ENCODE measurements at regions not wholly inside any gene's neighbourhood (a gene's known extent, or its start where the extent isn't known, plus 50 kb on each side); places are given as distances from the start of the nearest gene placed in this dataset.

DNA sequence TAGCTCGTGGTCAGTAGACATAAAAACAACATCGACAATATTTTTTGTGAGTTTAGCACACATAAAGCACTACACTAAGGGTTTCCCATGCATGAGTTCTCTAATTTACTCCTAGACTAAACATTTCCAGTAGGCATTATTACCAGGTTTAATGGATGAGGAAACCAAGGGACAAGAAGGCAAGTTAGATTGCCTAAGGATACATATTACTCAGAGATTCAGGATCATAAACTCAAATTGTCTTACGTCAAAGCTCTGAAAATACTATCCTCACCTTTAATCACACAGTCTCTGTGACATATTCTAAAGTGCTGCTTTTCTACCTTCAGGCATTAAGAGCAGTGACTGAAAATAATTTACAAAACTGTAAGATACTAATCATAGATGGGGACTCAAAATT, 655.3 kb downstream of the SLC16A7 start:
- DNase-seq (ENCODE audit: low read depth in 2 of 2), result no peak

- DNase-seq (ENCODE audit: low read depth in 2 of 2), result no peak
These were observed 656.7 kb downstream of the SLC16A7 start for GRCh38 chr12:60252359-60253096.

DNA sequence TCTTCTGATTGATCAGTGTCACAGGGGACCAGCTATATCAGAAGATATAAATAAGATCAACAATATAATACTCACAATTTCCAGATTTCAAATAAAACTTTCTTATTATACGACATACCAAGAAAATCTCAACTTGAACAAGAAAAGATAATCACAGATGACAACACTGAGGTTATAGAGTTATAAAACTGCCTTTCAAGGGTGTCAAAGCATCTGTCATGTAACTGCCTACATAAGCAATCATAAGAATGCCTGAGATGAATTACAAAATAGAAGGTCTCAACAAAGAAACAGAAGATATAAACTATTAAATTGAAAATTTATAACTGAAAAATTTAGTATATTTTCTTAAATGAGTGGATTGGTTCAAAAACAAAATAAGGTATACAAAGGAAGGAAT, 659.2 kb downstream of the SLC16A7 start:
- DNase-seq (ENCODE audit: low read depth in 2 of 2), result no peak

- no peak for DNase-seq (ENCODE audit: low read depth in 2 of 2)
These were observed 661.2 kb downstream of the SLC16A7 start for GRCh38 chr12:60257063-60257462.

DNA sequence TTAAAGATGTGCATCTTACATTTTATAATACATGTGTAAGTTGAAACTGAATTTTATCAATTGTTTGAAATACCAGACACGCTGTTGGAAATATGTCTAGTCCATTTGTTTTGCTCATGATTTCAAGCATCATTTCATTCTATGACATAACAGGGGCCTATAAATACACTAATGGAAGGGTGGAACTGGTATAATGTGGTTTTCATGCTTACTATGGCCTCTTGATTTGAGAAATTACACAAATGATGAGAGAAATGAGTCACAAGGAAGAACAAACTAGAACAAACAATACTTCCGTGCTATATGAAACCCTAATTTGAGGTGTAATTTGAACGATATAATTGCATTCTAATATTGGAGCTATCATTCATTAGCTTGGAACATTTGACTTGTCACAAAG, 663.4 kb downstream of the SLC16A7 start:
- DNase-seq (ENCODE audit: low read depth in 2 of 2), result no peak

- no peak for DNase-seq (ENCODE audit: low read depth in 2 of 2)
These were observed 666.5 kb downstream of the SLC16A7 start for GRCh38 chr12:60262378-60262777.

DNA sequence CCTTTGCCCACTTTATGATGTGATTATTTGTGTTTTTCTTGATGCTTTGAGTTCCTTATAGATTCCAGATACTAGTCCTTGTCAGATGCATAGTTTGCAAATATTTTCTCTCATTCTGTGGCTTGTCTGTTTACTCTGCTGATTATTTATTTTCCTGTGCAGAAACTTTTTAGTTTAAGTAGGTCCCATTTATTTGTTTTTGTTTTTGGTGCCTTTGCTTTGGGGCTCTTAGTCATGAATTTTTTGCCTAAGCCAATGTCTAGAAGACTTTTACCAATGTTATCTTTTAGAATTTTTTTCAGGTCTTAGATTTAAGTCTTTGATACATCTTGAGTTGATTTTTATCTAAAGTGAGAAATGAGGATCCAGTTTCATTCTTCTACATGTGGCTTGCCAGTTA, 667.3 kb downstream of the SLC16A7 start:
- no peak for DNase-seq (ENCODE audit: low read depth in 2 of 2)

- no peak for DNase-seq (ENCODE audit: low read depth in 2 of 2)
These were observed 668.1 kb downstream of the SLC16A7 start for GRCh38 chr12:60263836-60264493.

- no peak for DNase-seq (ENCODE audit: low read depth in 2 of 2)
These were observed 669.9 kb downstream of the SLC16A7 start for GRCh38 chr12:60265741-60266140.

- no peak for DNase-seq (ENCODE audit: low read depth in 2 of 2)
These were observed 670.6 kb downstream of the SLC16A7 start for GRCh38 chr12:60266381-60266852.

- DNase-seq (ENCODE audit: low read depth in 2 of 2), result no peak
These were observed 673.9 kb downstream of the SLC16A7 start for GRCh38 chr12:60269611-60270269.

DNA sequence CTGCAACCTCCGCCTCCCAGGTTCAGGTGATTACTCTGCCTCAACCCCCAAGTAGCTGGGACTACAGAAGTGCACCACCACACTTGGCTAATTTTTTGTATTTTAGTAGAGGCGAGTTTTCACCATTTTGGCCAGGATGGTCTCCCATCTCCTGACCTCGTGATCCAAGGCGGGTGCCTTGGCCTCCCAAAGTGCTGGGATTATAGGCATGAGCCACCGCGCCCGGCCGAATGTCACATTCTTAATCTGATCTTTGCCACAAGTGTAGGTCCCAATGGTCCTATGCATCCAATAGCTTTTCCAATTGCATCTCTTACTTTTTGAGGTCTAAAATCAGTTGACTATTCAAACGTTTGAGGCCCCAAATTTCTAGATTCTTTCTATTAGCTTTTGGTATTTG, 676.0 kb downstream of the SLC16A7 start:
- DNase-seq (ENCODE audit: low read depth in 2 of 2), result no peak

GRCh38 chr12:60278209-60278608, 682.4 kb downstream of the SLC16A7 start:
- DNase-seq (ENCODE audit: low read depth in 2 of 2), result no peak

DNA sequence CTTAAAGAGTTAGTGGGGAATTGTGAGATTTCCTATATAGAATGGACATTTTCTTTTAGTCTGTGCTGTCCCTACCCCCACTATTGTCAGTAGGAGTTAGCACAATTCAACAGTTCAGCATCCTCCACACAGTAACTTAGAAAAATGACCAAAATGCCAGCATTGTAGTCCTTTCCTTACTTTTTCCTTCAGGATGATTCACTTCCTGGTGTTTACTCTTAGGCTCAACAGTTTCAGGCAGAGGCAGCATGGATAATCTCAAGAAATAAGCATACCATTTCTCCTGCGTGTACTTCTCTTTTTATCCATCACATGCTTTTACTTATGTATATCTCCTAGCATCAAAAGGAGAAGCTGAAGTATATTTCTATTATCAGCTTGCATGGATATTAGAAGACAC, 683.4 kb downstream of the SLC16A7 start:
- no peak for DNase-seq (ENCODE audit: low read depth in 2 of 2)

DNA sequence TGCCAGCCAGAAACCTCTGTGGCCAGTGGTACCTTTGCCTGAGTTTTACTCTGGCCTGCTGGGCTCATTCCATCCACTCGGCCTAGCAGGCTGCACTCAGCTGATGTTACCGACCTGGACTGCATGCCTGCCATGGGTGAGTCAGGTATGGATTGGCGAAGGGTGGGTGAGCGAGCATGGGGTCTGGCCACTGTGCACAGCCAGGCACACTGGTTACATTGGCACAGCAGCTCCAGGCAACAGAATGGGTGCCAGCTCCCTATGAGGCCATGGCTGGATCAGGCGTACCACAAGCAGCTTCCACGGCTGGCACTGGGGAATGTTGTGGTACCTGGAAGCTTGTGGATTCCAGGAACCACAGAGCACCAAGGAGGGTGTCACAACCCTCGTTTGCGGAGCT, 685.7 kb downstream of the SLC16A7 start:
- no peak for DNase-seq (ENCODE audit: low read depth in 2 of 2)

GRCh38 chr12:60290532-60290931, 694.7 kb downstream of the SLC16A7 start:
- DNase-seq (ENCODE audit: low read depth in 2 of 2), result no peak

DNA sequence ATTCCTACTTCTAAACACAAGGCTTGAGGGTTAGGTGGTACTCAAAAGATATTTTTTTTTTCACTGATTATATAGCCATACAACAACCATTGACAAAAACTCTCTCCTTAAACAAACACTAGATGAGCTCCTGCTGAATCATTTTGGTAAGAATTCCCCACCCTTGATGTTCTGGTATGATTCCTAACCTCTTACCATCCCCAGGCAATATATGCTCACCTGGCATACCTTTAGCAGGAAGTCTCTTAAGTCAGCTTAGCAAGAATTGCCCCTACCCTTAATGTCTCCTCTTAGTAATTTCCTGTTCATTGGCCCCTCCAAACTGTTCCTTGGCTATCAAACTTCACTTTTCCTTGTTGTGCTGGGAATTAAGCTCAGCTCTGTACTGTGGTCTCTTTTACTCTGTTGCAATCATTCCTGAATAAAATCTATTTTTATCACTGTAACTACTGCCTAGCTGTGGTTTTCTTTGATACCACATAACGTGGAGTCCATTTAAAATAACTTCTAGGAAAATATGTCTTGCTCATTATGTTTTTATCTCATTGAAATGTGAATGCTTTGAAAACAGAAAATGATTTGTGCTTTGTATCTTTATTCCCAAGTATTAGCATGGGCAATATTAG, 712.6 kb downstream of the SLC16A7 start:
- no peak for DNase-seq (ENCODE audit: low read depth in 2 of 2)

GRCh38 chr12:60311940-60312339, 716.1 kb downstream of the SLC16A7 start:
- no peak for DNase-seq (ENCODE audit: low read depth in 2 of 2)

DNA sequence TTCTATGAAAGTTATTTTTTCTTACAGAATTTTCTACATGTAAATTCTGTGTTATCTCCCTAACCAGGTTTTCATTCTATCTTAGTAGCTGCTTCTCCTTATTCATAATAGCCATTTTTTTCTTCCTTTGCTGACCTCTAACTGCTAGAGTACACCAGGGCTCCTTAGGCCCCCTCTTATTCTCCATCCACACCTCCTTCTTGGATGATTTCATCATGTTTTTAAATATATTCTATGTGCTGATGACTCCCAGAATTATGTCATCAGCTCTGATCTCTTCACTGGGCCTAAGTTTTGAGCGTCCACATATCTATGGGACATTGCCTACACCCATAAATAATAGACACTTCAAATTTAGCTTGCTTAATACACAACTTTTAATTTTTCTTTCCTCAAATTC, 721.5 kb downstream of the SLC16A7 start:
- no peak for DNase-seq (ENCODE audit: low read depth in 2 of 2)

DNA sequence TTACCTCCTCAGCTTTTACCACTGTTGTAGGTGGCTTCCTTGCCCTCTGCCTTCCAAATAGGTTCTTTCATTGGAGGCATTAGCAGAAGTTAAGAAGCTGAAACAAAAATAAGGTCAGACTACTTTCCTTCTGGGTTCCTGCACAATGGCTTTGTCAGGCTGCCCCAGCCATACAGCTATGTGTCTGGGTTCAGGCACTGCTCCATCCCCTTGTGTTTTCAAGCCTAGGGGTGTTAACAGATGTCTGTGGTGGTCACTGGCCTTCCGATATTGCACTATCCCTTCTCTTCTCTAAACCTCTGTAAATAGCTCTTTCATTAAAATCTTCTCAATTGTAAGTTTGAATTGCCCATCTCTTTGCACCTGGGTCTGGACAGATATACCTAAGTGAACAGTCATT, 728.9 kb downstream of the SLC16A7 start:
- DNase-seq (ENCODE audit: low read depth in 2 of 2), result no peak

DNA sequence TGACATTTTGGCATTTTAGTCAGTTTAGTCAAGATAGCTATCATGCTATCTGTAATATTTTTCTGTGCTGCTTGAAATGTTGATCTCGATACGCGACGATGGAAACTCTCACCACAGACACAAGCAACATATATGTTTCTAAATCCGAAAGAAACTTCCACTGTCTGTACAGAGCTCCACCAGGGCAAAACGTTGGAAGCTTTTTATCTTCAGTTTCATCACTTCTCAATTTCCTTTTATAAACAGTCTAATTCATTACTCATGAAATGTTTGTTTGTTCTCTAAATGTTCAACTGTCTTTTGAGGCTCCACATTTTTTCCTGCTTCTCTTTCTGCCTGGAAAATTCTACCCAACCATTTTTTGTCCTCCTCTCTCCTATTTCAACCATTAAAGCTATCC, 737.6 kb downstream of the SLC16A7 start:
- no peak for DNase-seq (ENCODE audit: low read depth in 2 of 2)

DNA sequence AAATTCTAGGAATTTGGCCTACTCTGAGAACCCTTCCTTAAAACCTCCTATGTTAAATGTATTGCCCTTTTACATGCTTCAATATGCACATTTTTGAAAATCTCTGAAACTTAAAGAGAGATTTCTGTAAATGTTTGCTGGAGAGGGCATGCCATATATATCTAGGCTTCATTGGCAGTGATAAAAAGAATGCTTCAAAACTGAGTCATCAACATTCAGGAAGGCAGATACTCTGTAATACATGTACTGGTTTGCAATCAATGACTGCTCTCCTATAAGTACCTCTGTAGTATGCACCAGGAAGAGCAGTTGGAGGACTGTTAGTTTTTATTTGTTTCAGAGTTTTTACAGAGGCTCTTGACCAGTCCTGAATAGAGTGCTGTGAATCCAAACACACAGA, 739.9 kb downstream of the SLC16A7 start:
- no peak for DNase-seq (ENCODE audit: low read depth in 2 of 2)
